IMR-90 (cell line): ENCODE measurements at regions not wholly inside any gene's neighbourhood (a gene's known extent, or its start where the extent isn't known, plus 50 kb on each side); places are given as distances from the start of the nearest gene placed in this dataset.

Source experiments
- CTCF ChIP-seq: conservative IDR thresholded peaks from 2 replicates; pipeline ENCODE4 v1.5.1; 2012; ENCODE audit warnings: mild to moderate bottlenecking, low read depth, low read length, improper control_type of control experiment
- RAD21 ChIP-seq: IDR thresholded peaks from 2 replicates; pipeline ENCODE4 v1.6.1; 2012; ENCODE audit warnings: low read length, improper control_type of control experiment

GRCh38 chr5:129244478-129244877 lies 149.9 kb downstream of the ISOC1 start:
- no peak for TF ChIP-seq CTCF
- TF ChIP-seq RAD21: no peak
